Smooth muscle cell (in vitro differentiated cells): ENCODE measurements at regions not wholly inside any gene's neighbourhood (a gene's known extent, or its start where the extent isn't known, plus 50 kb on each side); places are given as distances from the start of the nearest gene placed in this dataset.

Source experiments
- DNase-seq: peaks from one replicate; lab custom pipeline; 2025; ENCODE audit not compliant: unreplicated experiment; lab: John Stamatoyannopoulos, UW
- H2AFZ ChIP-seq: fragments of 200-600 bp; sonication (generic); 2 replicates; pipeline ENCODE4 v1.6.0; 2016; ENCODE audit warnings: antibody characterized with exemption, low read depth, mild to moderate bottlenecking
- H3F3A ChIP-seq: fragments of 200-600 bp; sonication (generic); 2 replicates; pipeline ENCODE4 v1.6.0; 2017; ENCODE audit warnings: antibody characterized with exemption, low read depth
- H3K27ac ChIP-seq: fragments of 200-600 bp; sonication (generic); 2 replicates; pipeline ENCODE4 v1.5.1; 2016; ENCODE audit warnings: low read depth, mild to moderate bottlenecking
- H3K27me3 ChIP-seq: fragments of 200-600 bp; sonication (generic); 2 replicates; pipeline ENCODE4 v1.6.1; 2016; ENCODE audit warnings: low read depth, mild to moderate bottlenecking
- H3K36me3 ChIP-seq: fragments of 200-600 bp; sonication (generic); 2 replicates; pipeline ENCODE4 v1.5.1; 2016; ENCODE audit warnings: low read depth
- H3K4me1 ChIP-seq: fragments of 200-600 bp; sonication (generic); 2 replicates; pipeline ENCODE4 v1.5.1; 2016; ENCODE audit warnings: low read depth
- H3K4me2 ChIP-seq: fragments of 200-600 bp; sonication (generic); 2 replicates; pipeline ENCODE4 v1.6.0; 2016; ENCODE audit warnings: mild to moderate bottlenecking
- H3K4me3 ChIP-seq: fragments of 200-600 bp; sonication (generic); 2 replicates; pipeline ENCODE4 v1.5.1; 2016; ENCODE audit warnings: mild to moderate bottlenecking
- H3K79me2 ChIP-seq: fragments of 200-600 bp; sonication (generic); 2 replicates; pipeline ENCODE4 v1.6.0; 2016; ENCODE audit warnings: low read depth, mild to moderate bottlenecking
- H3K9ac ChIP-seq: fragments of 200-600 bp; sonication (generic); 2 replicates; pipeline ENCODE4 v1.6.0; 2016; ENCODE audit warnings: low read depth
- H3K9me3 ChIP-seq: fragments of 200-600 bp; sonication (generic); replicated peaks from 2 replicates; pipeline ENCODE4 v1.5.1; 2016; ENCODE audit warnings: low read depth
- H4K20me1 ChIP-seq: fragments of 200-600 bp; sonication (generic); 2 replicates; pipeline ENCODE4 v1.6.0; 2016; ENCODE audit warnings: low read depth
- CTCF ChIP-seq: fragments of 200-600 bp; sonication (generic); IDR thresholded peaks from 2 replicates; pipeline ENCODE4 v1.5.1; 2017; ENCODE audit warnings: borderline replicate concordance, mild to moderate bottlenecking, antibody characterized with exemption; ENCODE audit not compliant: insufficient read depth, poor library complexity, severe bottlenecking
- WGBS: methylation state at CpG from one replicate; pipeline ENCODE4 v1.1.7; 2016; ENCODE audit warnings: low lambda C conversion rate; 5-methylcytosine and 5-hydroxymethylcytosine counted together

DNA sequence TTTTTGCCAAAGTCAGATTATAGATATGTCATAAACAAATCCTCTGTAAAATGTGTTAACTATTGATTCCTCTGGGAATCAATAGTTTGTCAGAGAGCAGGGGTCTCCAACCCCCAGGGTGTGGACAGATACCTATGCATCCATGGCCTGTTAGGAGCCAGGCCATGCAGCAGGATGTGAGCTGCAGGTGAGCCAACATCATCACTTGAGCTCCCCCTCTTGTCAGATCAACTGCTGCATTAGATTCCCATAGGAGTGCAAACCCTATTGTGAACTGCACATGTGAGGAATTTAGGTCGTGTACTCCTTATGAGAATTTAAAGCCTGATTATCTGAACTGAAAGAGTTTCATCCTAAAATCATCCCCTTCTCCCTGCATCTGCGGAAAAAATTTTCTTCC is 1365.4 kb downstream of the ARAP2 start:
- no peaks in the 10 kb centered on the region for H3K9me3 ChIP-seq
- DNase-seq = no peak
- 74% methylated on average over 2 of the region's 2 CpGs for WGBS

GRCh38 chr4:34880246-34880645 is 1364.1 kb downstream of the ARAP2 start:
- no peaks in the 10 kb centered on the region for H3K27me3 ChIP-seq
- no peak overlapping the region for H3K4me3 ChIP-seq
- 86% methylated on average over 2 of the region's 2 CpGs for WGBS
- H3K4me1 ChIP-seq = no peaks in the 10 kb centered on the region
- H3K27ac ChIP-seq = no peak overlapping the region
- no peaks in the 10 kb centered on the region for H3K9me3 ChIP-seq
- no peaks in the 10 kb centered on the region for H3F3A ChIP-seq
- no peaks in the 10 kb centered on the region for H4K20me1 ChIP-seq
- H3K4me2 ChIP-seq = no peak overlapping the region
- no peak for TF ChIP-seq CTCF
- DNase-seq = no peak
- H2AFZ ChIP-seq = no peak overlapping the region
- no peaks in the 10 kb centered on the region for H3K79me2 ChIP-seq
- H3K9ac ChIP-seq = no peak overlapping the region
- H3K36me3 ChIP-seq = no peaks in the 10 kb centered on the region

More for the DNA sequence above, 1365.4 kb downstream of the ARAP2 start:
- TF ChIP-seq CTCF = no peak
- no peaks in the 10 kb centered on the region for H3K36me3 ChIP-seq
- H3K79me2 ChIP-seq = no peaks in the 10 kb centered on the region
- no peaks in the 10 kb centered on the region for H4K20me1 ChIP-seq
- no peaks in the 10 kb centered on the region for H3F3A ChIP-seq
- no peaks in the 10 kb centered on the region for H3K27me3 ChIP-seq
- H3K4me2 ChIP-seq = no peak overlapping the region
- H3K4me3 ChIP-seq = no peak overlapping the region
- no peak overlapping the region for H3K27ac ChIP-seq
- no peaks in the 10 kb centered on the region for H3K4me1 ChIP-seq
- no peak overlapping the region for H3K9ac ChIP-seq
- no peak overlapping the region for H2AFZ ChIP-seq

DNA sequence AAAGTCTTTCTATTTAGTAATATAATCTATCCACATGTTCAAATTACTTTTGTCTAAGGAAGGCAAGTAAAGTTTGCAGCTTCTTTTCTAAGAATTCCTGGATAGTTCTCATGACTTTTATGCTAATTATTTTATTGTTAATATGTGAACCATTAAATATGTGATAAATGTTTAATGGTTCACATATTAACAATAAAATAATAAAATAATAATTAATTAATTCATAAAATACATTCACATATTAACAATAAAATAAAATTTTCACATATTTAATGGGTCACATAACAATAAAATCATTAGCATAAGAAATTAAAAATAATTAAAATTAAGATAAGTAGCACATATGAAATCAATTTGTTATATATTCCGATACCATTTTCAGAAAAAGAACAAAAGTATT is 1352.4 kb downstream of the ARAP2 start:
- H3K9ac ChIP-seq = no peak overlapping the region
- no peaks in the 10 kb centered on the region for H3F3A ChIP-seq
- H3K4me1 ChIP-seq = no peaks in the 10 kb centered on the region
- H3K27me3 ChIP-seq = no peaks in the 10 kb centered on the region
- H3K9me3 ChIP-seq = no peaks in the 10 kb centered on the region
- H2AFZ ChIP-seq = no peak overlapping the region
- no peak for DNase-seq
- H3K27ac ChIP-seq = no peak overlapping the region
- TF ChIP-seq CTCF = no peak
- H3K79me2 ChIP-seq = no peaks in the 10 kb centered on the region
- H3K4me3 ChIP-seq = no peak overlapping the region
- H3K36me3 ChIP-seq = no peaks in the 10 kb centered on the region
- WGBS = 98% methylated on average over 1 of the region's 1 CpG
- no peak overlapping the region for H3K4me2 ChIP-seq
- no peaks in the 10 kb centered on the region for H4K20me1 ChIP-seq

DNA sequence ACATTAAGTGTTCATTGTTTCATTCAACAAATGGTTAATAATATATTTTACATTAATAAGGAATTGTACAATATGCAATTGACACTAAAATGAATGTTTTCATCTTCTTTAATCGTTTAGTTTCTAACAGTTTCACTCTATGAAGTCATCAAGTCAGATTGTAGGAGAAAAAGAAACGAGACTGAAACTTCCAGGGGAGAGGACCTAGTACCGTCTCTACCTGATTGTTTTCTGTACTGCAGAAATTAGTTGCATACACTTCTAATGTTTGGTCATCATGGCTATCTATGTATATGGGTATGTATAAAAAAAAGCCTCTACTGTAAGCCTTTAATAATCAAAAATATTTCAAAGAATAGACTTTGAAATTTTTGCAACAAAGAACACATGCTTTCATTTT is 1350.9 kb downstream of the ARAP2 start:
- Histone ChIP-seq H3K9me3 (no peaks in the 10 kb centered on the region), H3K4me2 (no peak overlapping the region), H3K4me1 (no peaks in the 10 kb centered on the region), H2AFZ (no peak overlapping the region), H3F3A (no peaks in the 10 kb centered on the region), H3K4me3 (no peak overlapping the region), H3K36me3 (no peaks in the 10 kb centered on the region), H3K79me2 (no peaks in the 10 kb centered on the region), H3K27ac (no peak overlapping the region), H3K27me3 (no peaks in the 10 kb centered on the region), H3K9ac (no peak overlapping the region), H4K20me1 (no peaks in the 10 kb centered on the region)
- DNase-seq = no peak
- no peak for TF ChIP-seq CTCF
- WGBS = 74% methylated on average over 3 of the region's 3 CpGs
